WTC11 (cell line): ENCODE measurements at regions not wholly inside any gene's neighbourhood (a gene's known extent, or its start where the extent isn't known, plus 50 kb on each side); places are given as distances from the start of the nearest gene placed in this dataset.

ENCODE experiments used
- ARID4B ChIP-seq: sonication (generic); formaldehyde crosslinking; IDR thresholded peaks from 2 replicates; pipeline ENCODE4 v1.8.0; 2023; ENCODE audit warnings: missing genetic modification reagents, mild to moderate bottlenecking, borderline replicate concordance
- CBFB ChIP-seq: sonication (generic); formaldehyde crosslinking; IDR thresholded peaks from 2 replicates; pipeline ENCODE4 v1.8.1; 2022; ENCODE audit warnings: mild to moderate bottlenecking, low read depth, missing genetic modification reagents
- E2F1 ChIP-seq: sonication (generic); formaldehyde crosslinking; IDR thresholded peaks from 2 replicates; pipeline ENCODE4 v1.8.0; 2022; ENCODE audit warnings: mild to moderate bottlenecking, missing genetic modification reagents
- GABPB1 ChIP-seq: sonication (generic); formaldehyde crosslinking; IDR thresholded peaks from 2 replicates; pipeline ENCODE4 v1.8.1; 2023; ENCODE audit warnings: mild to moderate bottlenecking, missing genetic modification reagents
- HMGXB4 ChIP-seq: sonication (generic); formaldehyde crosslinking; IDR thresholded peaks from 2 replicates; pipeline ENCODE4 v1.8.1; 2023; ENCODE audit warnings: mild to moderate bottlenecking, moderate library complexity, missing genetic modification reagents
- MXD4 ChIP-seq: fragments of 250-450 bp; sonication (Bioruptor Pico); IDR thresholded peaks from 2 replicates; pipeline ENCODE4 v1.8.0; 2021; ENCODE audit warnings: mild to moderate bottlenecking, moderate library complexity, borderline replicate concordance
- STAT6 ChIP-seq: sonication (generic); formaldehyde crosslinking; conservative IDR thresholded peaks from 2 replicates; pipeline ENCODE4 v1.8.1; 2023; ENCODE audit warnings: mild to moderate bottlenecking, low read depth, missing genetic modification reagents, moderate library complexity
- USF2 ChIP-seq: sonication (generic); formaldehyde crosslinking; IDR thresholded peaks from 2 replicates; pipeline ENCODE4 v1.8.1; 2023; ENCODE audit warnings: mild to moderate bottlenecking, missing genetic modification reagents, moderate library complexity
- ZBTB43 ChIP-seq: sonication (generic); formaldehyde crosslinking; IDR thresholded peaks from 2 replicates; pipeline ENCODE4 v1.8.1; 2023; ENCODE audit warnings: mild to moderate bottlenecking, missing genetic modification reagents
- ZNF232 ChIP-seq: sonication (generic); formaldehyde crosslinking; IDR thresholded peaks from 2 replicates; pipeline ENCODE4 v1.8.0; 2022; ENCODE audit warnings: mild to moderate bottlenecking, missing genetic modification reagents
- ZNF512 ChIP-seq: sonication (generic); formaldehyde crosslinking; IDR thresholded peaks from 2 replicates; pipeline ENCODE4 v1.8.1; 2022; ENCODE audit warnings: missing genetic modification reagents, borderline replicate concordance
- TF ChIP-seq, protein P1 (sequence below): fragments of 200-600 bp; IDR thresholded peaks from 2 replicates; pipeline ENCODE4 v1.8.0; 2022; ENCODE audit warnings: antibody characterized with exemption
- TF ChIP-seq, protein P2 (sequence below): sonication (generic); formaldehyde crosslinking; IDR thresholded peaks from 2 replicates; pipeline ENCODE4 v1.8.0; 2022; ENCODE audit warnings: mild to moderate bottlenecking, missing genetic modification reagents

GRCh38 chr13:71979616-71980015, 112.6 kb upstream of the DACH1 start:
- TF ChIP-seq MXD4 = no peak
- no peak for TF ChIP-seq GABPB1
- TF ChIP-seq, protein P1, sequence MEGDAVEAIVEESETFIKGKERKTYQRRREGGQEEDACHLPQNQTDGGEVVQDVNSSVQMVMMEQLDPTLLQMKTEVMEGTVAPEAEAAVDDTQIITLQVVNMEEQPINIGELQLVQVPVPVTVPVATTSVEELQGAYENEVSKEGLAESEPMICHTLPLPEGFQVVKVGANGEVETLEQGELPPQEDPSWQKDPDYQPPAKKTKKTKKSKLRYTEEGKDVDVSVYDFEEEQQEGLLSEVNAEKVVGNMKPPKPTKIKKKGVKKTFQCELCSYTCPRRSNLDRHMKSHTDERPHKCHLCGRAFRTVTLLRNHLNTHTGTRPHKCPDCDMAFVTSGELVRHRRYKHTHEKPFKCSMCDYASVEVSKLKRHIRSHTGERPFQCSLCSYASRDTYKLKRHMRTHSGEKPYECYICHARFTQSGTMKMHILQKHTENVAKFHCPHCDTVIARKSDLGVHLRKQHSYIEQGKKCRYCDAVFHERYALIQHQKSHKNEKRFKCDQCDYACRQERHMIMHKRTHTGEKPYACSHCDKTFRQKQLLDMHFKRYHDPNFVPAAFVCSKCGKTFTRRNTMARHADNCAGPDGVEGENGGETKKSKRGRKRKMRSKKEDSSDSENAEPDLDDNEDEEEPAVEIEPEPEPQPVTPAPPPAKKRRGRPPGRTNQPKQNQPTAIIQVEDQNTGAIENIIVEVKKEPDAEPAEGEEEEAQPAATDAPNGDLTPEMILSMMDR = peak; percentile 28; the same call in 1 of the 2 replicates
- TF ChIP-seq ZNF512 (CRISPR knock-in tag) = no peak
- no peak for TF ChIP-seq E2F1 (CRISPR knock-in tag)
- no peak for TF ChIP-seq CBFB
- TF ChIP-seq STAT6 (CRISPR knock-in tag) = no peak
- TF ChIP-seq USF2 = no peak
- no peak for TF ChIP-seq ARID4B (CRISPR knock-in tag)
- no peak for TF ChIP-seq ZNF232 (CRISPR knock-in tag)
- TF ChIP-seq, protein P2, sequence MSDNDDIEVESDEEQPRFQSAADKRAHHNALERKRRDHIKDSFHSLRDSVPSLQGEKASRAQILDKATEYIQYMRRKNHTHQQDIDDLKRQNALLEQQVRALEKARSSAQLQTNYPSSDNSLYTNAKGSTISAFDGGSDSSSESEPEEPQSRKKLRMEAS (CRISPR knock-in tag) = no peak
- TF ChIP-seq HMGXB4 (CRISPR knock-in tag) = no peak
- no peak for TF ChIP-seq ZBTB43 (CRISPR knock-in tag)
